OCI-LY7 (cell line): ENCODE measurements at regions not wholly inside any gene's neighbourhood (a gene's known extent, or its start where the extent isn't known, plus 50 kb on each side); places are given as distances from the start of the nearest gene placed in this dataset.

ENCODE experiments used
- BruUV-seq: library from RNA; stranded (reverse); fragments of 400-500 nt; replicated peaks from 2 replicates; lab custom pipeline; 2021; lab: Mats Ljungman, UMichigan
- CTCF ChIA-PET: fragments of 300-600 bp; sonication (Branson Sonifier 250); formaldehyde crosslinking; loops from one replicate; lab custom pipeline; 2022; ENCODE audit warnings: antibody characterized with exemption; ENCODE audit not compliant: unreplicated experiment; lab: Charles Lee
- POLR2A ChIA-PET: fragments of 300-600 bp; sonication (Branson Sonifier 250); formaldehyde crosslinking; loops from one replicate; lab custom pipeline; 2022; ENCODE audit warnings: antibody characterized with exemption; lab: Charles Lee
- DNase-seq: peaks from one replicate; pipeline ENCODE4 v3.0.0-alpha.2; 2015; ENCODE audit warnings: low spot score
- H2AFZ ChIP-seq: fragments of 200-600 bp; sonication (generic), shearing (Covaris generic); 2 replicates; pipeline ENCODE4 v1.6.1; 2014; ENCODE audit warnings: mild to moderate bottlenecking, antibody characterized with exemption, low read length, moderate library complexity
- H3K27ac ChIP-seq: fragments of 200-600 bp; sonication (generic); 2 replicates; pipeline ENCODE4 v1.5.1; 2014; ENCODE audit warnings: mixed run types, low read depth, mild to moderate bottlenecking, moderate library complexity, low read length, inconsistent platforms; ENCODE audit not compliant: poor library complexity, severe bottlenecking
- H3K36me3 ChIP-seq: fragments of 200-600 bp; sonication (generic); 2 replicates; pipeline ENCODE4 v1.6.1; 2014; ENCODE audit warnings: mild to moderate bottlenecking, antibody characterized with exemption, low read length, moderate library complexity, mixed read lengths; ENCODE audit not compliant: insufficient read depth
- H3K4me1 ChIP-seq: fragments of 200-600 bp; sonication (generic); 2 replicates; pipeline ENCODE4 v1.5.1; 2014; ENCODE audit warnings: mild to moderate bottlenecking, low read length; ENCODE audit not compliant: insufficient read depth, poor library complexity, severe bottlenecking
- H3K4me2 ChIP-seq: fragments of 200-600 bp; sonication (generic); 2 replicates; pipeline ENCODE4 v1.6.1; 2014; ENCODE audit warnings: mild to moderate bottlenecking, low read length
- H3K4me3 ChIP-seq: fragments of 200-600 bp; sonication (generic); 2 replicates; pipeline ENCODE4 v1.5.1; 2014; ENCODE audit warnings: mild to moderate bottlenecking, low read depth, low read length; ENCODE audit not compliant: poor library complexity, severe bottlenecking
- H3K79me2 ChIP-seq: fragments of 200-600 bp; sonication (generic); 2 replicates; pipeline ENCODE4 v1.6.1; 2016; ENCODE audit warnings: low read depth, mild to moderate bottlenecking, low read length, moderate library complexity, mixed read lengths; ENCODE audit not compliant: insufficient read depth
- H3K9me2 ChIP-seq: fragments of 200-600 bp; sonication (generic); 2 replicates; pipeline ENCODE4 v1.6.1; 2016; ENCODE audit warnings: mild to moderate bottlenecking, low read length, mixed read lengths; ENCODE audit not compliant: insufficient read depth
- H3K9me3 ChIP-seq: fragments of 200-600 bp; sonication (generic); 2 replicates; pipeline ENCODE4 v1.6.1; 2014; ENCODE audit warnings: mild to moderate bottlenecking, mixed run types, low read length, mixed read lengths
- H4K20me1 ChIP-seq: fragments of 200-600 bp; sonication (generic); 2 replicates; pipeline ENCODE4 v1.6.1; 2014; ENCODE audit warnings: mild to moderate bottlenecking, antibody characterized with exemption, low read length, moderate library complexity, mixed read lengths; ENCODE audit not compliant: insufficient read depth
- EZH2phosphoT487 ChIP-seq: fragments of 200-600 bp; sonication (generic); IDR thresholded peaks from 2 replicates; pipeline ENCODE4 v1.6.1; 2018; ENCODE audit warnings: low read depth, borderline replicate concordance, mild to moderate bottlenecking, mixed run types, antibody characterized with exemption, low read length, moderate library complexity, mixed read lengths
- intact Hi-C: fragments of 100-400 bp; cut with micrococcal nuclease; formaldehyde crosslinking; loops from one replicate; pipeline ENCODE4 v1.10.0; 2022; ENCODE audit not compliant: unreplicated experiment
- TF ChIP-seq, protein P1 (sequence below): fragments of 200-600 bp; sonication (generic); conservative IDR thresholded peaks from 2 replicates; pipeline ENCODE4 v1.5.1; 2014; ENCODE audit warnings: mild to moderate bottlenecking, antibody characterized with exemption, low read length, moderate library complexity, mixed read lengths

GRCh38 chr16:86447228-86447627 lies 63.1 kb upstream of the FOXF1 start:
- intact Hi-C loops: no loop called here
- BruUV-seq: no TSS peak

GRCh38 chr16:86448306-86448890 lies 61.9 kb upstream of the FOXF1 start:
- intact Hi-C loops: no loop called here
- no peak for DNase-seq
- POLR2A ChIA-PET: no interaction called here
- Histone ChIP-seq H3K4me1 (no peaks in the 10 kb centered on the region), H3K36me3 (no peaks in the 10 kb centered on the region), H4K20me1 (no peaks in the 10 kb centered on the region), H3K4me2 (no peak overlapping the region), H3K79me2 (no peaks in the 10 kb centered on the region), H3K9me2 (no peaks in the 10 kb centered on the region), H2AFZ (no peak overlapping the region), H3K9me3 (no peaks in the 10 kb centered on the region), H3K27ac (no peak overlapping the region), H3K4me3 (no peak overlapping the region)
- BruUV-seq: no TSS peak
- TF ChIP-seq, protein P1, sequence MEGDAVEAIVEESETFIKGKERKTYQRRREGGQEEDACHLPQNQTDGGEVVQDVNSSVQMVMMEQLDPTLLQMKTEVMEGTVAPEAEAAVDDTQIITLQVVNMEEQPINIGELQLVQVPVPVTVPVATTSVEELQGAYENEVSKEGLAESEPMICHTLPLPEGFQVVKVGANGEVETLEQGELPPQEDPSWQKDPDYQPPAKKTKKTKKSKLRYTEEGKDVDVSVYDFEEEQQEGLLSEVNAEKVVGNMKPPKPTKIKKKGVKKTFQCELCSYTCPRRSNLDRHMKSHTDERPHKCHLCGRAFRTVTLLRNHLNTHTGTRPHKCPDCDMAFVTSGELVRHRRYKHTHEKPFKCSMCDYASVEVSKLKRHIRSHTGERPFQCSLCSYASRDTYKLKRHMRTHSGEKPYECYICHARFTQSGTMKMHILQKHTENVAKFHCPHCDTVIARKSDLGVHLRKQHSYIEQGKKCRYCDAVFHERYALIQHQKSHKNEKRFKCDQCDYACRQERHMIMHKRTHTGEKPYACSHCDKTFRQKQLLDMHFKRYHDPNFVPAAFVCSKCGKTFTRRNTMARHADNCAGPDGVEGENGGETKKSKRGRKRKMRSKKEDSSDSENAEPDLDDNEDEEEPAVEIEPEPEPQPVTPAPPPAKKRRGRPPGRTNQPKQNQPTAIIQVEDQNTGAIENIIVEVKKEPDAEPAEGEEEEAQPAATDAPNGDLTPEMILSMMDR: no peak
- TF ChIP-seq EZH2phosphoT487: no peak
- CTCF ChIA-PET: no interaction called here

More at GRCh38 chr16:86447228-86447627, 63.1 kb upstream of the FOXF1 start:
- no peaks in the 10 kb centered on the region for H3K79me2 ChIP-seq
- H3K4me2 ChIP-seq: no peak overlapping the region
- H3K4me1 ChIP-seq: no peaks in the 10 kb centered on the region
- ChIA-PET CTCF (no interaction called here), POLR2A (no interaction called here)
- H2AFZ ChIP-seq: no peak overlapping the region
- no peak overlapping the region for H3K4me3 ChIP-seq
- no peaks in the 10 kb centered on the region for H3K9me2 ChIP-seq
- DNase-seq: no peak
- H4K20me1 ChIP-seq: no peaks in the 10 kb centered on the region
- no peak for TF ChIP-seq EZH2phosphoT487
- TF ChIP-seq, protein P1: no peak
- no peaks in the 10 kb centered on the region for H3K9me3 ChIP-seq
- no peak overlapping the region for H3K27ac ChIP-seq
- no peaks in the 10 kb centered on the region for H3K36me3 ChIP-seq

- Histone ChIP-seq H4K20me1 (no peaks in the 10 kb centered on the region), H3K4me1 (no peaks in the 10 kb centered on the region), H3K79me2 (no peaks in the 10 kb centered on the region), H3K9me3 (no peaks in the 10 kb centered on the region), H3K9me2 (no peaks in the 10 kb centered on the region), H3K4me2 (no peak overlapping the region), H3K27ac (no peak overlapping the region), H3K36me3 (no peaks in the 10 kb centered on the region), H3K4me3 (no peak overlapping the region), H2AFZ (no peak overlapping the region)
- BruUV-seq: no TSS peak
- CTCF ChIA-PET: no interaction called here
- DNase-seq: no peak
- POLR2A ChIA-PET: no interaction called here
- intact Hi-C loops: no loop called here
- no peak for TF ChIP-seq EZH2phosphoT487
- TF ChIP-seq, protein P1: no peak
These were observed 60.8 kb upstream of the FOXF1 start for GRCh38 chr16:86449446-86450095.
